ENCODE measurements at regions not wholly inside any gene's neighbourhood (a gene's known extent, or its start where the extent isn't known, plus 50 kb on each side); places are given as distances from the start of the nearest gene placed in this dataset.

- TF ChIP-seq CTCF (IDR thresholded peaks at IDR 0.05; ENCODE audit: poor library complexity) (no peak), EZH2 (IDR thresholded peaks at IDR 0.05; ENCODE audit: borderline replicate concordance) (no peak)
Observed at GRCh38 chr7:155236386-155236785, 61.3 kb upstream of the INSIG1 start.

Measured in hepatocyte (in vitro differentiated cells).